ENCODE measurements at regions not wholly inside any gene's neighbourhood (a gene's known extent, or its start where the extent isn't known, plus 50 kb on each side); places are given as distances from the start of the nearest gene placed in this dataset.

- dilution Hi-C loops (cut with HindIII; ENCODE audit: low sequenced_read_pairs, unreplicated experiment), result no loop called here
- no peak for ATAC-seq (ENCODE audit: low read depth)
Measured at GRCh38 chr14:43147485-43147884, 1359.6 kb downstream of the FSCB start.

More at GRCh38 chr14:43147485-43147884, 1359.6 kb downstream of the FSCB start:
- no TSS peak for BruUV-seq (replicated peaks)
- Histone ChIP-seq H2BK15ac (ENCODE audit: low read depth, low read length) (no peak overlapping the region), H3K4me2 (ENCODE audit: low read depth, low read length) (no peak overlapping the region), H3K79me1 (ENCODE audit: low read depth in 1 of 2, low read length in 2 of 2) (no peaks in the 10 kb centered on the region), H3K4me3 (ENCODE audit: insufficient read depth, low read depth, low read length) (no peak overlapping the region), H3K27me3 (ENCODE audit: control insufficient read depth, insufficient read depth, low read length) (no peaks in the 10 kb centered on the region), H4K5ac (ENCODE audit: low read depth, low read length) (no peak overlapping the region), H2BK20ac (ENCODE audit: low read depth, low read length) (no peak overlapping the region), H2BK5ac (ENCODE audit: low read depth, low read length, poor library complexity, severe bottlenecking) (no peak overlapping the region), H3K9me1 (ENCODE audit: insufficient read depth, low read length) (no peaks in the 10 kb centered on the region), H3K36me3 (ENCODE audit: control insufficient read depth, insufficient read depth, low read length) (no peaks in the 10 kb centered on the region), H3K56ac (ENCODE audit: extremely low read depth, insufficient read depth, low read length) (no peak overlapping the region), H3K4ac (ENCODE audit: low read depth, low read length) (no peak overlapping the region), H4K91ac (ENCODE audit: insufficient read depth, low read depth, low read length) (no peak overlapping the region), H2AK5ac (ENCODE audit: low read depth, low read length) (no peak overlapping the region), H2BK120ac (ENCODE audit: low read depth, low read length) (no peak overlapping the region), H2AFZ (replicated peaks; ENCODE audit: low read length, poor library complexity) (no peak overlapping the region), H3K18ac (ENCODE audit: low read depth, low read length) (no peak overlapping the region), H3K9me3 (ENCODE audit: control insufficient read depth, insufficient read depth, low read length) (no peaks in the 10 kb centered on the region), H4K20me1 (ENCODE audit: insufficient read depth, low read length) (no peaks in the 10 kb centered on the region), H3K4me1 (ENCODE audit: control insufficient read depth, insufficient read depth, low read length) (no peaks in the 10 kb centered on the region), H3K9ac (ENCODE audit: low read depth, low read length) (no peak overlapping the region), H3K23ac (ENCODE audit: low read depth, low read length) (no peak overlapping the region), H3K27ac (ENCODE audit: insufficient read depth, low read length) (no peak overlapping the region), H3K14ac (replicated peaks; ENCODE audit: low read depth, low read length) (no peak overlapping the region), H2AK9ac (replicated peaks; ENCODE audit: low read depth, low read length, poor library complexity) (no peak overlapping the region), H4K8ac (ENCODE audit: low read depth in 2 of 2, low read length in 2 of 2) (no peak overlapping the region)
- no CpG with 5 or more reads among the region's 3 CpGs for whole genome bisulfite sequencing, 2 experiments (ENCODE audit: extremely low coverage in 2 of 2, insufficient read length in 1 of 2)
- in situ Hi-C loops (cut with MboI; ENCODE audit: low sequenced_read_pairs) (no loop called here), intact Hi-C loops (cut with micrococcal nuclease) (no loop called here)
- TF ChIP-seq MAZ (IDR thresholded peaks at IDR 0.05; ENCODE audit: borderline replicate concordance, low read depth, low read length) (no peak), SMC3 (IDR thresholded peaks at IDR 0.05; ENCODE audit: low read depth, low read length) (no peak), RCOR1 (IDR thresholded peaks at IDR 0.05; ENCODE audit: insufficient replicate concordance, low read length) (no peak), FOS (IDR thresholded peaks at IDR 0.05; ENCODE audit: low read depth, low read length) (no peak), MXI1 (IDR thresholded peaks at IDR 0.05; ENCODE audit: borderline replicate concordance, low read depth, low read length) (no peak), ELK1 (IDR thresholded peaks at IDR 0.05; ENCODE audit: borderline replicate concordance, low read depth, low read length) (no peak), BHLHE40 (IDR thresholded peaks at IDR 0.05; ENCODE audit: low read depth, low read length) (no peak), RAD21 (IDR thresholded peaks at IDR 0.05; ENCODE audit: low read length) (no peak), CTCF (conservative IDR thresholded peaks at IDR 0.05; ENCODE audit: low read depth, low read length) (no peak), USF2 (IDR thresholded peaks at IDR 0.05; ENCODE audit: low read depth, low read length) (no peak), CEBPB (IDR thresholded peaks at IDR 0.05; ENCODE audit: low read depth, low read length) (no peak), NFE2L2 (IDR thresholded peaks at IDR 0.05; ENCODE audit: low read depth, low read length) (no peak), MAFK (IDR thresholded peaks at IDR 0.05; ENCODE audit: low read depth, low read length) (no peak)
- DNase-seq, result peak; percentile 21
- ChIA-PET POLR2A (ENCODE audit: unreplicated experiment) (no interaction called here), CTCF (no interaction called here)
